ENCODE measurements at regions not wholly inside any gene's neighbourhood (a gene's known extent, or its start where the extent isn't known, plus 50 kb on each side); places are given as distances from the start of the nearest gene placed in this dataset.

GRCh38 chr4:128528793-128529553 lies 241.4 kb upstream of the PGRMC2 start:
- Mint-ChIP-seq H3K36me3 (ENCODE audit: insufficient read depth, unreplicated experiment) (no peaks in the 10 kb centered on the region), H3K27me3 (ENCODE audit: insufficient read depth, unreplicated experiment) (no peaks in the 10 kb centered on the region), H3K27ac (ENCODE audit: low read depth, unreplicated experiment) (peak overlapping the region; percentile 52), H3K4me3 (ENCODE audit: unreplicated experiment) (no peak overlapping the region), H3K4me1 (ENCODE audit: insufficient read depth, unreplicated experiment) (peaks cover 26% of the 10 kb centered on the region), H3K9me3 (ENCODE audit: unreplicated experiment) (no peaks in the 10 kb centered on the region)
- CTCF ChIA-PET: interaction anchor here (0.5 to 2.5 kb wide), 7 partner anchors 9 to 337 kb away, joined by 3 to 8 read pairs (median 4); no protein-coding TSS in a partner anchor
- intact Hi-C loops (cut with micrococcal nuclease): loop anchor here (2.0 kb wide), 1 partner anchor 24 kb away; no protein-coding TSS in a partner anchor
- TF ChIP-seq CTCF (IDR thresholded peaks at IDR 0.05; ENCODE audit: unreplicated experiment): no peak
- POLR2A ChIA-PET: interaction anchor here (0.8 to 2.2 kb wide), 5 partner anchors 12 to 75 kb away, joined by 3 to 9 read pairs (median 4); no protein-coding TSS in a partner anchor
- DNase-seq (ENCODE audit: unreplicated experiment): peak; percentile 93
- BruUV-seq (replicated peaks): no TSS peak

DNA sequence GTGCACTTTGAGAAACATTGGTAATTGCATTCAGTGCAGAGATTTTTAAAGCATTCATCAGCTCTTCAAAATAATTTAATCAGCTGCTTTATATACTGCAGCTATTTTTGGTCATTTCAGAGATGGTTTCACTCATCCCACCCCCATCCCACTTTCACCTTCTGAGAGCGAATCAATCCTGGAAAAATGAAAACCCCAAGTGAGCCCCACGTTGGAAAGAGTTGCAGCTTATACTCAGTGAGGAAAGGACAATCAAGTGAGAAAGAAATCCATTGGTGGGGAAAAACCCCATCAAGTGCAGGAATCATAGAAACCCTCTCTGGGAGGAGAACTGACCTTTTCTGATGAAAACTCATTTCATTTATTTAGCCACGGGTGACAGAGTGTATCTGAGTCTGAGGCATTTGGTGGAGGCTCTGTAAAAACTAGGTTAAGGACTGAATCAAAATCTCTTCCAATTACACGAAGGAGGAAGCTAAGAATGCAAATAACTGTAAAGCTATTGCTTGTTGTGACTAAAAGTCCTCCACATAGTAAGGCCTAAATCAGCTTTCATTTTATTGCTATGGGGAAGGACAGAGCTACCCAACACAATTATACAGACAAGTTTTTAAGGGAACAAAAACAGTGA lies 240.4 kb upstream of the PGRMC2 start:
- no peak for TF ChIP-seq CTCF (IDR thresholded peaks at IDR 0.05; ENCODE audit: unreplicated experiment)
- H3K4me3 Mint-ChIP-seq (ENCODE audit: unreplicated experiment): no peak overlapping the region
- H3K36me3 Mint-ChIP-seq (ENCODE audit: insufficient read depth, unreplicated experiment): no peaks in the 10 kb centered on the region
- ChIA-PET POLR2A (interaction anchor here (0.6 to 2.2 kb wide), 6 partner anchors 11 to 240 kb away, joined by 3 to 9 read pairs (median 4); partner anchors contain the start of gene PGRMC2), CTCF (interaction anchor here (0.5 to 2.5 kb wide), 7 partner anchors 10 to 336 kb away, joined by 3 to 8 read pairs (median 4); no protein-coding TSS in a partner anchor)
- no peaks in the 10 kb centered on the region for H3K9me3 Mint-ChIP-seq (ENCODE audit: unreplicated experiment)
- BruUV-seq (replicated peaks): no TSS peak
- DNase-seq (ENCODE audit: unreplicated experiment): no peak
- H3K27me3 Mint-ChIP-seq (ENCODE audit: insufficient read depth, unreplicated experiment): no peaks in the 10 kb centered on the region
- peaks cover 29% of the 10 kb centered on the region for H3K4me1 Mint-ChIP-seq (ENCODE audit: insufficient read depth, unreplicated experiment)
- H3K27ac Mint-ChIP-seq (ENCODE audit: low read depth, unreplicated experiment): no peak overlapping the region
- intact Hi-C loops (cut with micrococcal nuclease): loop anchor here (2.0 kb wide), 1 partner anchor 25 kb away; no protein-coding TSS in a partner anchor

GRCh38 chr4:128527351-128527750 lies 239.7 kb upstream of the PGRMC2 start:
- intact Hi-C loops (cut with micrococcal nuclease): no loop called here
- Mint-ChIP-seq H3K9me3 (ENCODE audit: unreplicated experiment) (no peaks in the 10 kb centered on the region), H3K4me1 (ENCODE audit: insufficient read depth, unreplicated experiment) (peaks cover 30% of the 10 kb centered on the region), H3K4me3 (ENCODE audit: unreplicated experiment) (no peak overlapping the region), H3K27ac (ENCODE audit: low read depth, unreplicated experiment) (no peak overlapping the region), H3K36me3 (ENCODE audit: insufficient read depth, unreplicated experiment) (no peaks in the 10 kb centered on the region), H3K27me3 (ENCODE audit: insufficient read depth, unreplicated experiment) (no peaks in the 10 kb centered on the region)
- DNase-seq (ENCODE audit: unreplicated experiment): no peak
- BruUV-seq (replicated peaks): no TSS peak
- TF ChIP-seq CTCF (IDR thresholded peaks at IDR 0.05; ENCODE audit: unreplicated experiment): no peak
- POLR2A ChIA-PET: no interaction called here
- CTCF ChIA-PET: interaction anchor here (0.5 to 2.5 kb wide), 3 partner anchors 71 to 242 kb away, joined by 3 to 8 read pairs (median 3); no protein-coding TSS in a partner anchor

DNA sequence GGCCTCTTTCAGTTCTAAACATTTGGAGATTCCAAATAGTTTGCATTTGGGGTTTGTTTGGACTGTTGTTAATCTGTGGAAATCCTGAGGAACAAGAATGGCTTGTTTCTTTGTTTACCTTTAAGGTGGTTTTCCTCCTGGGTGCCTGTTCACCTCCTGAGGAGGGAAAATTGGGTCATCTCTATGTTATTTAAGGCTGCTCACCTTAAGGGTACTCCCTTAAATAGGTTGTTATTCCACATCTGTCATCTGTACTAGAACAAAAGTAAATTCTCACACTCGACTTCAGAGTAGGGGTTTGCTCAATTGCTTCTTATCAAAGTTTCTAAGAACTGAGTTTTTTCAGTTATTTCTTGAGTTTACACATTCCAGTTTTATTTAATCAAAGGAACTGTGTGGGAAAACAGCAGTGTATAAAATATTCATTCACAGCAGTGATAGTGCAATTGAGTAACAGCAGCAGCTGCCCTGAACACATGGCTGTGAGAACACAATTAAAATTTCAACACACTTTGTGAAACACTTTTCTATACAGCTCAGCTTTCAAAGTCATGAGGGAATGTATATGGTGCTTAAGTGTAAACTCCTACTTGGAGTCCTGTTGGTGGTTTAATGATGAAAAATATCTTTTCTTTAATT lies 238.5 kb upstream of the PGRMC2 start:
- POLR2A ChIA-PET: interaction anchor here (0.5 to 2.0 kb wide), 3 partner anchors 9 to 65 kb away, joined by 3 to 18 read pairs (median 5); no protein-coding TSS in a partner anchor
- Mint-ChIP-seq H3K4me3 (ENCODE audit: unreplicated experiment) (no peak overlapping the region), H3K27me3 (ENCODE audit: insufficient read depth, unreplicated experiment) (no peaks in the 10 kb centered on the region), H3K36me3 (ENCODE audit: insufficient read depth, unreplicated experiment) (no peaks in the 10 kb centered on the region), H3K9me3 (ENCODE audit: unreplicated experiment) (no peaks in the 10 kb centered on the region), H3K4me1 (ENCODE audit: insufficient read depth, unreplicated experiment) (peaks cover 42% of the 10 kb centered on the region), H3K27ac (ENCODE audit: low read depth, unreplicated experiment) (peak overlapping the region; percentile 91)
- CTCF ChIA-PET: no interaction called here
- TF ChIP-seq CTCF (IDR thresholded peaks at IDR 0.05; ENCODE audit: unreplicated experiment): no peak
- peak; percentile 73 for DNase-seq (ENCODE audit: unreplicated experiment)
- no TSS peak for BruUV-seq (replicated peaks)
- intact Hi-C loops (cut with micrococcal nuclease): no loop called here

Measured in MCF 10A (cell line).